H9 (cell line): ENCODE measurements at regions not wholly inside any gene's neighbourhood (a gene's known extent, or its start where the extent isn't known, plus 50 kb on each side); places are given as distances from the start of the nearest gene placed in this dataset.

Experiments
- DNase-seq: peaks from one replicate; pipeline ENCODE4 v3.0.0-alpha.2; 2017
- H2AFZ ChIP-seq: one replicate; pipeline ENCODE4 v1.6.1; 2013; ENCODE audit warnings: mild to moderate bottlenecking, low read length, control low read depth, moderate library complexity
- H2AK5ac ChIP-seq: 2 replicates; pipeline ENCODE4 v1.6.1; 2013; ENCODE audit warnings: low read length, control low read depth, mixed read lengths; ENCODE audit not compliant: insufficient read length
- H2BK120ac ChIP-seq: one replicate; pipeline ENCODE4 v1.6.1; 2013; ENCODE audit warnings: low read depth, mild to moderate bottlenecking, low read length, control low read depth, inconsistent platforms; ENCODE audit not compliant: poor library complexity, severe bottlenecking
- H2BK12ac ChIP-seq: 2 replicates; pipeline ENCODE4 v1.6.1; 2013; ENCODE audit warnings: low read length, control low read depth, mixed read lengths, low read depth; ENCODE audit not compliant: insufficient read length
- H2BK15ac ChIP-seq: 2 replicates; pipeline ENCODE4 v1.6.1; 2013; ENCODE audit warnings: low read depth, low read length, control low read depth
- H2BK20ac ChIP-seq: one replicate; pipeline ENCODE4 v1.6.1; 2013; ENCODE audit warnings: low read depth, mild to moderate bottlenecking, low read length, control low read depth, inconsistent platforms; ENCODE audit not compliant: poor library complexity, severe bottlenecking
- H2BK5ac ChIP-seq: 2 replicates; pipeline ENCODE4 v1.6.1; 2013; ENCODE audit warnings: low read length, control low read depth, mixed read lengths; ENCODE audit not compliant: insufficient read length
- H3K14ac ChIP-seq: 2 replicates; pipeline ENCODE4 v1.6.1; 2013; ENCODE audit warnings: low read length, control low read depth; ENCODE audit not compliant: insufficient read depth
- H3K18ac ChIP-seq: 2 replicates; pipeline ENCODE4 v1.6.1; 2013; ENCODE audit warnings: low read depth, mild to moderate bottlenecking, mixed read lengths, low read length, control low read depth; ENCODE audit not compliant: insufficient read length
- H3K23ac ChIP-seq: 2 replicates; pipeline ENCODE4 v1.6.1; 2013; ENCODE audit warnings: low read length, control low read depth, mixed read lengths, low read depth; ENCODE audit not compliant: insufficient read length
- H3K23me2 ChIP-seq: 2 replicates; pipeline ENCODE4 v1.6.1; 2013; ENCODE audit warnings: low read depth, mild to moderate bottlenecking, mixed read lengths, low read length, control low read depth; ENCODE audit not compliant: insufficient read length, poor library complexity, severe bottlenecking
- H3K27ac ChIP-seq: 2 replicates; pipeline ENCODE4 v1.5.1; 2013; ENCODE audit warnings: low read length, control low read depth, mixed read lengths, low read depth; ENCODE audit not compliant: insufficient read length
- H3K27me3 ChIP-seq: 2 replicates; pipeline ENCODE4 v1.6.1; 2013; ENCODE audit warnings: low read length, control low read depth, inconsistent platforms; ENCODE audit not compliant: insufficient read depth
- H3K4ac ChIP-seq: 2 replicates; pipeline ENCODE4 v1.6.1; 2013; ENCODE audit warnings: low read depth, mild to moderate bottlenecking, control low read depth, inconsistent platforms, low read length, moderate library complexity
- H3K4me1 ChIP-seq: 2 replicates; pipeline ENCODE4 v1.6.1; 2013; ENCODE audit warnings: low read length, control low read depth, inconsistent platforms; ENCODE audit not compliant: insufficient read depth
- H3K4me2 ChIP-seq: 2 replicates; pipeline ENCODE4 v1.6.1; 2013; ENCODE audit warnings: low read length, control low read depth, mixed read lengths; ENCODE audit not compliant: insufficient read length, insufficient read depth
- H3K56ac ChIP-seq: 2 replicates; pipeline ENCODE4 v1.6.1; 2013; ENCODE audit warnings: low read depth, mild to moderate bottlenecking, mixed read lengths, low read length, control low read depth; ENCODE audit not compliant: insufficient read length
- H3K79me1 ChIP-seq: 2 replicates; pipeline ENCODE4 v1.6.1; 2013; ENCODE audit warnings: low read depth, mild to moderate bottlenecking, moderate library complexity, low read length, control low read depth, inconsistent platforms; ENCODE audit not compliant: insufficient read depth, poor library complexity, severe bottlenecking
- H3K79me2 ChIP-seq: 2 replicates; pipeline ENCODE4 v1.6.1; 2013; ENCODE audit warnings: low read length, control low read depth, inconsistent platforms; ENCODE audit not compliant: insufficient read depth
- H3K9ac ChIP-seq: 2 replicates; pipeline ENCODE4 v1.6.1; 2013; ENCODE audit warnings: low read length, control low read depth, mixed read lengths; ENCODE audit not compliant: insufficient read length; ENCODE audit errors: extremely low read depth
- H3K9me3 ChIP-seq: one replicate; pipeline ENCODE4 v1.6.1; 2013; ENCODE audit warnings: low read depth, low read length, inconsistent platforms; ENCODE audit not compliant: control insufficient read depth
- H3T11ph ChIP-seq: one replicate; pipeline ENCODE4 v1.6.1; 2013; ENCODE audit warnings: mild to moderate bottlenecking, low read length, control low read depth, inconsistent platforms
- H4K20me1 ChIP-seq: one replicate; pipeline ENCODE4 v1.6.1; 2013; ENCODE audit not compliant: control insufficient read depth, insufficient read length, insufficient read depth
- H4K5ac ChIP-seq: 2 replicates; pipeline ENCODE4 v1.6.1; 2013; ENCODE audit warnings: low read depth, mild to moderate bottlenecking, mixed read lengths, low read length, control low read depth; ENCODE audit not compliant: insufficient read length
- H4K8ac ChIP-seq: replicated peaks from 2 replicates; pipeline ENCODE4 v1.6.1; 2013; ENCODE audit warnings: low read length, control low read depth, mixed read lengths, low read depth; ENCODE audit not compliant: insufficient read length
- H4K91ac ChIP-seq: 2 replicates; pipeline ENCODE4 v1.6.1; 2013; ENCODE audit warnings: low read depth, mild to moderate bottlenecking, moderate library complexity, mixed read lengths, low read length, control low read depth; ENCODE audit not compliant: insufficient read length
- H3K27ac Mint-ChIP-seq, 3 experiments: 2 replicates in 2 of 3; 3 replicates in 1 of 3; pipeline ENCODE4 v1.8.0; 2020 to 2021; ENCODE audit warnings: mixed read lengths in 3 of 3, mild to moderate bottlenecking in 1 of 3, moderate library complexity in 1 of 3
- H3K27me3 Mint-ChIP-seq: 2 replicates; pipeline ENCODE4 v1.8.0; 2021; ENCODE audit warnings: low read depth, mild to moderate bottlenecking, moderate library complexity, mixed read lengths
- H3K36me3 Mint-ChIP-seq, 3 experiments: 2 replicates in 2 of 3; 3 replicates in 1 of 3; pipeline ENCODE4 v1.8.0; 2020 to 2021; ENCODE audit warnings: low read depth in 3 of 3, mixed read lengths in 3 of 3; ENCODE audit not compliant: insufficient read depth in 1 of 3
- H3K4me1 Mint-ChIP-seq, 2 experiments: 2 replicates each; pipeline ENCODE4 v1.8.0; 2020; ENCODE audit warnings: mixed read lengths in 2 of 2
- H3K4me3 Mint-ChIP-seq, 2 experiments: 2 replicates in 1 of 2; 3 replicates in 1 of 2; pipeline ENCODE4 v1.8.0; 2020 to 2021; ENCODE audit warnings: mild to moderate bottlenecking in 2 of 2, mixed read lengths in 2 of 2, moderate library complexity in 1 of 2
- H3K9me3 Mint-ChIP-seq, 2 experiments: 2 replicates in 1 of 2; 3 replicates in 1 of 2; pipeline ENCODE4 v1.8.0; 2020; ENCODE audit warnings: mild to moderate bottlenecking in 2 of 2, mixed read lengths in 2 of 2, moderate library complexity in 1 of 2
- WGBS: extraction: QIAGEN DNeasy Blood & Tissue Kit; methylation state at CpG from one replicate; pipeline ENCODE4 v1.1.7; 2013; ENCODE audit warnings: missing lambda C conversion rate, low lambda C conversion rate, mixed read lengths; ENCODE audit not compliant: insufficient read length; ENCODE audit errors: extremely low coverage; 5-methylcytosine and 5-hydroxymethylcytosine counted together
- TF ChIP-seq, protein P1 (sequence below): fragments of 200-600 bp; sonication (generic); conservative IDR thresholded peaks from 3 replicates; pipeline ENCODE4 v1.8.0; 2021; ENCODE audit warnings: antibody characterized with exemption, mild to moderate bottlenecking

DNA sequence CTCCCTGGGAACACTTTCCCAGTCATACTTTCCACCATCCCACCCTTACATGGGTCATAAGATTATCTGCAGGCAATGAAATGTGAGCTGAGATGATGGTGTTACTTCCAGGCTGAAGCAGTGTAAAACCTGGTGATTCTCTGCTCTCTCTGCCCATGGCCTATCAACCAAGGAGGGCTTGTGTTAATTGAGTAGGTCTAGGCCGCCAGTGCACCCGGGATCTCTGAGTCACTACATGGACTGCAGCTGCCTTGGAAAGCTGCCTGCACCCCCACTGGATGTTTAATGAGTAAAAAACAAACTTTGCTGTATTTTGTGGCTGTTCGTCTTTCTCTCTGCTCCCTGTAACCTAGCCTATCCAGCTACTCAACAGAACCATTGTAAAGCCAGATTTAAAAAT is 451.7 kb upstream of the SMIM21 start:
- Histone ChIP-seq H3K4ac (no peak overlapping the region), H3K79me1 (no peaks in the 10 kb centered on the region), H4K91ac (no peak overlapping the region), H3K56ac (no peak overlapping the region), H2AFZ (no peak overlapping the region), H2BK5ac (no peak overlapping the region), H3K9ac (no peak overlapping the region), H3K4me1 (no peaks in the 10 kb centered on the region), H4K8ac (no peak overlapping the region), H3K9me3 (no peaks in the 10 kb centered on the region), H3K79me2 (no peaks in the 10 kb centered on the region), H4K5ac (no peak overlapping the region), H3K18ac (no peak overlapping the region), H3K4me2 (no peak overlapping the region), H2BK15ac (no peak overlapping the region), H3K23me2 (no peaks in the 10 kb centered on the region), H3K14ac (no peak overlapping the region), H3T11ph (no peak overlapping the region), H3K27ac (no peak overlapping the region), H2BK12ac (no peak overlapping the region), H2BK20ac (no peak overlapping the region), H4K20me1 (no peaks in the 10 kb centered on the region), H3K23ac (no peak overlapping the region), H3K27me3 (no peaks in the 10 kb centered on the region), H2AK5ac (no peak overlapping the region), H2BK120ac (no peak overlapping the region)
- Mint-ChIP-seq H3K36me3 (peaks cover 0 to 16% (median 5%) of the 10 kb centered on the region in 3 experiments; a peak in 4 of 7 replicates), H3K27ac (no peak overlapping the region), H3K9me3 (peaks cover 16 to 22% of the 10 kb centered on the region in 2 experiments; a peak in 4 of 5 replicates), H3K4me1 (no peaks in the 10 kb centered on the region), H3K4me3 (no peak overlapping the region), H3K27me3 (no peaks in the 10 kb centered on the region)
- TF ChIP-seq, protein P1, sequence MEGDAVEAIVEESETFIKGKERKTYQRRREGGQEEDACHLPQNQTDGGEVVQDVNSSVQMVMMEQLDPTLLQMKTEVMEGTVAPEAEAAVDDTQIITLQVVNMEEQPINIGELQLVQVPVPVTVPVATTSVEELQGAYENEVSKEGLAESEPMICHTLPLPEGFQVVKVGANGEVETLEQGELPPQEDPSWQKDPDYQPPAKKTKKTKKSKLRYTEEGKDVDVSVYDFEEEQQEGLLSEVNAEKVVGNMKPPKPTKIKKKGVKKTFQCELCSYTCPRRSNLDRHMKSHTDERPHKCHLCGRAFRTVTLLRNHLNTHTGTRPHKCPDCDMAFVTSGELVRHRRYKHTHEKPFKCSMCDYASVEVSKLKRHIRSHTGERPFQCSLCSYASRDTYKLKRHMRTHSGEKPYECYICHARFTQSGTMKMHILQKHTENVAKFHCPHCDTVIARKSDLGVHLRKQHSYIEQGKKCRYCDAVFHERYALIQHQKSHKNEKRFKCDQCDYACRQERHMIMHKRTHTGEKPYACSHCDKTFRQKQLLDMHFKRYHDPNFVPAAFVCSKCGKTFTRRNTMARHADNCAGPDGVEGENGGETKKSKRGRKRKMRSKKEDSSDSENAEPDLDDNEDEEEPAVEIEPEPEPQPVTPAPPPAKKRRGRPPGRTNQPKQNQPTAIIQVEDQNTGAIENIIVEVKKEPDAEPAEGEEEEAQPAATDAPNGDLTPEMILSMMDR: no peak
- DNase-seq: no peak
- no CpG with 5 or more reads among the region's 3 CpGs for WGBS
